GM19463 (cell line): ENCODE measurements at regions not wholly inside any gene's neighbourhood (a gene's known extent, or its start where the extent isn't known, plus 50 kb on each side); places are given as distances from the start of the nearest gene placed in this dataset.

Source experiments
- ATAC-seq: cut with Tn5 transposase; IDR thresholded peaks from one replicate; pipeline ENCODE4 v1.9.1; 2021; ENCODE audit warnings: mild to moderate bottlenecking, moderate library complexity; ENCODE audit not compliant: unreplicated experiment

DNA sequence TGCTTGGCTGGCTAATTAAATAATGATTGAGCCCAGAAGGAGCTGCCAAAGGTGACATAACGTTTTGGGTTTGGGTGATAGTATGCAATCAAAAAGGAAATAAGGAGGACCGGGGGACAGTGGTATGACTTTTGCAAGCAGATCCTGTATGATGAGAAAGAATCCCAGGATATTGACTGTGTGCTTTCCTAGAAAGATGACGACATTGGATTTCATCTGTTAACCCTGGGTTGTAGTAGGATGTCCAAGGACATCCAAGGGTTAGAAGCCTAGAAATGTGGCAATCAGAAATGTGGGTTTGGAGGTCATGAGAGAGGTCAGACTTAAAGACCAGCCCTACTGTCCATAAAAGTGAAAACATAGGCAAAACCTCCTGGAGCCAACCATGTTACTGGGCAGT lies 50.3 kb upstream of the HMHB1 start:
- no peak for ATAC-seq

DNA sequence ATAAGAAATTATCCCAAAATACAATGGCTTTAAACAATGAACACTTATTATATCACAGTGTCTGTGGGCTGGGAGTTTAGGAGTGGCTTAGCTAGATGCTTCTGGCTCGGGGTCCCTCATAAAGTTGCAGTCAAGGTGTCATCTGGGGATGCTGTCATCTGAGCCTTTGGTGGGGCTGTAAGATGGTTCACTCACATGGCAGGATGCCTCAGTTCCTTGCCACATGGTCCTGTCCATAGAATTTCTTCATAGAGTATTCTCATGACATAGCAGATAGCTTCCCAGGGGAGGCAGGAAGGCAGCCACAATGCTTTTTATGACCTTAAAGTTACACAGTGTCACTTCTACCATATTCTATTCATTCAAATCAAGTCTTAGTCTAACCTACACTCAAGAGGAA lies 51.2 kb upstream of the HMHB1 start:
- no peak for ATAC-seq

DNA sequence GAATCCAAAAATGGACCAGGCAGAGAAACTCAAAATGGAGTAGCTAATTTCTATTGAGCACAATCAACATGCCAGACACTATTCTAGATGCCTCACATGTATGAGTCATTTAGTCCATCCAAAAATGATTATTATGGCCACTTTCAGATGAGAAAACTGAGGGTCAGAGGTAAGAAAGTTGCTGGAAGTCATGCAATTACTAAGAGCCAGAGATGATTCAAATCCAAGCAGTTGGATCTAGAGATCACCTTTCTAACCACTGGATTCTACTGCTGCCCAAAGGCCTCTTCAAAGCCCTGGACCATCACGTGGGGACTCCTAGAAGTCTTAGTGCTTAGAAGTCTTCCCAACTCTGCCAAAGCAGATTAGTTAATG lies 51.8 kb upstream of the HMHB1 start:
- peak; percentile 52 for ATAC-seq

DNA sequence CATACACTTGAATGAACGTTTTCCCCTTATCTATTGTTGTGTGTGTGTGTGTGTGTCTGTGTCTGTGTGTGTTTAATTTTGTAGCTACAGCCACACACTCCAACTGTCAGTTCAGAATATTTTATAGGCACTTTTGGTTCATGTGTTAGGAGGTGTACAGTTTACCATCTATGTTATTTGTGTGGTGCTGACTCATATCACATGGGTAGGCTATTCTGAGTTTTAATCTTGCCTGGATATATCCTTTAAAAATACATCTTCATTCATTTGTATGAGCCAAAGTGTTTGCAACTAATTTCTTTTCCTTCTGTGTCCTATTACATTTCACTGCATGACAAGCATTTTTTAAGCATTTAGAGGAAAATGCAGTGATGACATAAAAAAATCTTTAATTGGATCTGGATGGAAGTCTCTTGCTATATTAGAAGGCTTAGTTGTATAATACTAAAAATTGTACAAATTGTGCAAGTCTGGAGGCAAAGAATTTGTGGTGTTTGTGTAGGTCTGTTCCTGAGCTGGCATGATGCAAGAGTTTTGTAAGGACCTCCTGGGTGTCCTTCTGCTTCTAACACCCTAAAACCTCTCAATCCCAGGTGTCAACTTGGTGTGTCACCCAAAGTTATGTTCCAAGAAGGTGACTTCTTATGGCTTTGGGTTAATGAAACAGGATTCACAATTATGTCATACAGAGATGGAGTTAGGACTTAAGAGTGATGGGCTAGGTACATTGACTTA lies 52.4 kb upstream of the HMHB1 start:
- ATAC-seq, result peak; percentile 9

DNA sequence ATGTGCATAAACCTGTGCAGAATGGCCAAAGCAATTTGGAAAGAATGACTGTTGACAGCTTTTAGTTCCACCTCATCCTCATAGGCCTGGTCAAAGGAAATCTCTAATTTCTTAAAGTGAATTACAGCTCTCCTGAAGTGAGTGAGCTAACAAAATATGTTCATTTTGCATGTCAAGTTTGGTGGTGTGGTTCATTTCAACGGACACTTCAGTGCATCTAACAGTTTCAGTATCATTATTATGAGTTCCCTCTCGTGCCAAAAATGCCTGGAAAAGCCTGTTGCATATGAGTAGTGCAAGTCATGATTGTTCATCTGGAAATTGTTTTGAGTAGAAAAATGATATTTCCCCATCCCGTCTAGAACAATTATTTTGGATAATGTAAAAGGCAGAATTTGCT lies 53.2 kb upstream of the HMHB1 start:
- peak; percentile 66 for ATAC-seq

DNA sequence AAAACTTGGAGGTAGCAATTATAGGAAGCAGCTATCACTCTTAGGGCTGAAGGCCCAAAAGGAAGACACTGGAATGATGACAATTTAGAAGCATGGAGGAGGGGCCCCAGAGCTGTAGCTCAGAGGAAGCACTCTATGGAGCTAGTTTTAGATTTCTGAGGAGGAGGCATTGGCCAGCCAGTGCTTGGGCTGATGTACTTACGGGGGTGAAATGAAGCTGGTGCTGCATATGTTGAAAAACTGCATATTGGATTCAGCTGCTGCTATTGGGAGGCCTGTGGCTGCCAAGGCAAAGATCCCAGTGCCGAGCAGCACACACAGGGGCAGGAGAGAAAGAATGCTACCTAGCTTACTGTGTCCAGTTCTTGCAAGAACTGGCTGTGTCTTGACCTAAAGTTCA lies 53.9 kb upstream of the HMHB1 start:
- ATAC-seq, result no peak

DNA sequence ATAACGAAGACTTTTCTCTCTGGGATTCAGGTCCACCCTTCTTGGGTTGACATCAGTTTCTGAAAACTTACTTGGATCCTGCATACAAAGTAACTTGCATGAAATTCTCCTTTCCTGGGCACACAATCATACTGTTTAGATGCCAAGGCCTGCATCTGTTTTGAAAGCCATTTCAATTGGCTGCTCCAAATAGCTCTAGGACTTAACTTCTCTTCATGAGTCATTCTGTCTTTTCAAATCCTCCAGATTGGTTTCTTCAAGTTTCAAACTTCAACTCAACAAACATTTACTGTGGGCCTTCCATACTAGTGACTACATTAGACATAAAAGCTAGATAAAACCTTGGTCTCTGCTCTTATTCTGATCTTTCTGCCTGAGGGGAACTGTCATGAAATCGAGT lies 54.8 kb upstream of the HMHB1 start:
- ATAC-seq, result no peak

DNA sequence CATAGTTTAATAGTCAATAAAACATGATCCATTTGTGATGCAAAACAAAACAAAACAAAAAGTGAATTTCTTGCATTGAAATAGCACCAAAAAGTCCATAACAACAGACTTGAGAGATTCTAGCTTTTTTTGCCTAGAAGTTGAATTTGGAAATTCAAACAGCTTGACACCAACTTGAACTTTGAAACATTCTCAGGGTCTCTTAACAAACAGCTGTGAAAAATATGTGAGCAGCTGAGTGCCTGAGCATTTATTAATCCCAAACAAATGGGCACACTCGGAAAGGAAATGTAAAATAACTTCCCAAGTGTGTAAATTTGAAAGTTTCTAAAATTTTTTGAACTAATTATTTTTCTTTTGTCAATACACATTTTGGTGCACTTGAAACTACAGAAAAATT lies 56.0 kb upstream of the HMHB1 start:
- ATAC-seq, result no peak

DNA sequence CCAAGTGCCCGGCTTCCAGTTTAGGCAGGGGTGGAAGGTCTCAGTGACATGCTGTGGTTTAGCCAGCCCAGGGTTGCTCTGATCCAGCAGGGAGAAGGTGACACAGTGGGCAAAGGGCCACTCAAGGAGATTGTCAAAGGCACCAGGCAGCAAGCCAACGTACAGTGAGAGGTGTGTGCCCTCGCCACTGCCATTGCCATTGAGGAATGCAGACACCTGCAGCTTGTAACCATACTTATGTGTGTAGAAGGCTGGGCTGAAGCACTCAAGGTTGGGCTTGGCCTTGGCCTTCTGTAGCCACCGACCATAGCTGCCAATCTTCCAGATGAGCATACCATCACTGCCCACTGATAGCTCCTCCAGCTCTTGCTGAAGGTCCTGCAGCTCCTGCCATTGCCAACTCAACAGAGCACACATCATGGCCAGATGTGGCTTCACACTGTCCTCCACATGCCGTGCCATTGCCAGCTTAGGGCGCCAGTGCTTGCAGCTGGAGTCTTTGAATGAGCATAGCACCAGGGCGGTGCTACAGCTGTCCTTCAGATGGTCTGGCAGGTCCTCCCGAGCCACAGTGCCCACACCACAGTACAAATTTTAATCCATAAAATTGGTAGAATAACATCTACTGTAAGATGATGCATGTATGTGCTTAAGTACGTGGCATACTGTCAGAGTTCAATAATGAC lies 59.7 kb upstream of the HMHB1 start:
- ATAC-seq, result no peak

DNA sequence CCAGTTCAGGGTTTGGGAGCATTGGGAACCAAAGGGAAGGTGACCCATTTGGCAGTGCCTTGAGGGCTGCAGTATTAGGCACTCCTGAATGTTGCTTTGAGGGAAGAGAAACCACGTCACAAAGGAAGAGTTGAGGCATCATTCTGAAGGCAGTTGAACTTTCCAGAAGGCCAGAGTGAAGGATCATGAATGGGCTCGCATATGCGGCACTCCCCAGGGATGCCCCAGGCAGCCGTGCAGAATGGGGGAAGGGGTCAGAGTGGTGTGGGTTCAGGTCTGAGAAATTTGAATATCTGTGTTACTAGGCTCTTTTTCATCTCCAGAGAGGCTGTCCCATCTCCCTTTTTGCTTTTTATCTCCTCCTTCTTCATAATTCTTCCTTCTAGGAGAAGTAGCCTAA lies 60.6 kb upstream of the HMHB1 start:
- no peak for ATAC-seq

DNA sequence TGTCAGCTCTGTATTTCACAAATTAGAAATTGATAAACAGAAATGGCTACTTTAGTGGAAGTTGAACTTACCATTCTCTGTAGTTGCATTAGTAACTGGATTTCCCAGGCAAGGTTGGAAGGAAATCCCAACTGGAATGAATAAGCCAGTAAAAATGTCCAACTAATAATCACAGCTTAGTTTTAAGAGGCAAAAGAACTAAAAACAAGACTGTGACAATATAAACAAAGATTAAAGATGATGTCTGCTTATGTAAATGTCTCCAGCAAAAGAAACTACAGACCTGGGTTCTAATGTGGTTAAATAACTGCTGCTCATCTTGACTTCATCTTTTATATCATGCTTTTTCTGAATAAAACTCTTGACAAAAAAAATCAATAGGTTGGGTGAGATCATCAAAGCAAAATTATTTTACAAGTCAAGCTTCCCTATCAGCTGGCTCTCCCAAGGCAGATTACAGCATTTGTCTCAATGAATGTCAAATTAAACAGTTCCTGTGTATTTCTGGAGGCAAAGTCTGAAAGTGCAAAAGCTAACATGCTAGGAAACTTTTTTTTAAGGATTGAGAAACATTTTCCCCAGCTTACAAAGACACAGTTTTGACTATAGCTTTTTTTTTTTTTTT lies 62.3 kb upstream of the HMHB1 start:
- ATAC-seq, result no peak

DNA sequence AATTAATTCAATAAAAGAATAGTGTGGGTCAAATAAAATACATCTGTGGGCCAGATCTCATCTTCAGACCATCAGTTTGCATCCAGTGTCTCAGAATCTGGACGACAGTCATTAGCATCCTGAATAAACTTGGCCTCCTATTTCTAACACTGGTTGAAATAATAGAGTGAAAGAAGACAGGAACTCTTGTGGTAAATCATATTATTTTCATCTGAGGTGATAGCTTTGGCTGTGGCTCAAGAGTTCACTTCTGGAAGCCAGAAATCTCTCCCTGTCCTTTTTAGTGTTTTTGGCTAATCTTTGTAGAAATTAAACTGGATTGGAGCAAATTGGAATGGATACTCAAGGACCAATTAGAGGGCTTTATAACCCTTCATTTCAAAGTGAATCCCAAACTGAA lies 63.4 kb upstream of the HMHB1 start:
- ATAC-seq, result no peak

DNA sequence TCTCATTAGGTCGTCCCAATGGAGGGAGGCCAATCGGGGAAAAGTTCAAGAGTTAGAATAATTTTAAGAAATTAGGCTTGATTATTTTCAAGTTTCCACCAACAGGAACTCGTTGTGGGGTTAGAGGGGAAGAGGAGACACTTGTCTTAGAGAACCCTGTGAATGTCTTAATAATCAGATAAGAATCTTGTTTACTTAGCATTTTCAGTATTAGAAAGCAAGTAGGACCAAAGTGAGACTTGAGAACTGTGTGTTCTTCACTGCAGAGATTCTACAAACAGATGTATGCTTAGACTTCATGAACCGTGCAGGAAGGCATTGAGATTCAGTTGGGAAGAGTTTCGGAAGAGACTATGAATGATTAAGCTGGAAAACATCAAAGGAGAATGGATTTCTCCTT lies 69.0 kb upstream of the HMHB1 start:
- no peak for ATAC-seq

DNA sequence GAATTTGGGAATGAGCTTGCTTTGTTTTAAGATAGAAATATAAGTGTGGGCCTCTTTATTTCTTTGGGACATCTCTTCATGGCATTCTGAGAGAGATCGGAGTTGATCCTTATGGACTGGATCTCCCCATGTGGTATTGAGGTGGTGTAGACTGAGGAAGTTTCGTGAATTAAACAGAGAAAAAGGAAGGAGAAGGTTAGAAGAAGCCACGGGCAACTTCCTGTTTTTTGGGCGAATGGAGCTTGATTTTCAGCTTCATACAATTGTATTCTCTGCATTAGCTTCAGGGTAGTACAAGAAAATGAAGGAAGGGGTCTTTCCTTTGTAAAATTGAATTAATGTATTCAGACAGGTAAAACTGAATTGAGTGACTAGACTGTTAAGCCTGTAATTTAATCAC lies 70.5 kb upstream of the HMHB1 start:
- ATAC-seq, result no peak

DNA sequence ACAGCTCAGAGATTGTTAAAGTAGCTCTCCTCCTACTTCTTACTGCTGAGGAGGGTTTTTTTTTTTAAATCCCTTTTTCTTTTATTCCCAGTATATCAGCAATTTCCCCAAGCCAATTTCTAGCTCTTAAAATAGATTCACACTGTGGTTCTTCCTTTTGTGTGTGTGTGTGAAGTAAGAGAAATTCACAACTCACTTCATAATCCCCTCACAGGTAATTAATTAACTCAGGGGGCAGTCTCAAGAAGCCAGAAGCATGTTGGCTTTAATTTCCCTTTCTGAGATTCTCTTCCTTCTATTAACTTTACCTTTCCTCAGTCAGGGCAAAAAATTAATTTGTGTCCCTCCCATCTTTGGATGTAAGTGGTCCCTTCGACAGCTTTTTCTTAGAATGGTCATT lies 71.0 kb upstream of the HMHB1 start:
- no peak for ATAC-seq

DNA sequence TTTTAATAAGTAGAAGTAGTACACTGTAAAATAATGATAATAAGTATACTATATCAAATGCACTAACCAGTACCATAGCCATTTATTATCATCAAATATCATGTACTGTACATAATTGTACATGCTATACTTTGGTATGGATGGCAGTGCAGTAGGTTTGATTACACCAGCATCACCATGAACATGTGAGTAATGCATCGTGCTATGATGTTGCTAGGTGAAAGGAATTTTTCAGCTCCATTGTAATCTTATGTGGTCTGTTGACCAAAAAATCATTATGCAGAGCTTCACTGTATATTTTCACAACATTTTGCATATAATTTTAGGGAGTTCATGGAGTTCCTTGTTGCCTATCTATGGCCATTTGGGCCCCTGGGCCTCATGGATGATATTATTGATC lies 72.2 kb upstream of the HMHB1 start:
- ATAC-seq, result no peak

DNA sequence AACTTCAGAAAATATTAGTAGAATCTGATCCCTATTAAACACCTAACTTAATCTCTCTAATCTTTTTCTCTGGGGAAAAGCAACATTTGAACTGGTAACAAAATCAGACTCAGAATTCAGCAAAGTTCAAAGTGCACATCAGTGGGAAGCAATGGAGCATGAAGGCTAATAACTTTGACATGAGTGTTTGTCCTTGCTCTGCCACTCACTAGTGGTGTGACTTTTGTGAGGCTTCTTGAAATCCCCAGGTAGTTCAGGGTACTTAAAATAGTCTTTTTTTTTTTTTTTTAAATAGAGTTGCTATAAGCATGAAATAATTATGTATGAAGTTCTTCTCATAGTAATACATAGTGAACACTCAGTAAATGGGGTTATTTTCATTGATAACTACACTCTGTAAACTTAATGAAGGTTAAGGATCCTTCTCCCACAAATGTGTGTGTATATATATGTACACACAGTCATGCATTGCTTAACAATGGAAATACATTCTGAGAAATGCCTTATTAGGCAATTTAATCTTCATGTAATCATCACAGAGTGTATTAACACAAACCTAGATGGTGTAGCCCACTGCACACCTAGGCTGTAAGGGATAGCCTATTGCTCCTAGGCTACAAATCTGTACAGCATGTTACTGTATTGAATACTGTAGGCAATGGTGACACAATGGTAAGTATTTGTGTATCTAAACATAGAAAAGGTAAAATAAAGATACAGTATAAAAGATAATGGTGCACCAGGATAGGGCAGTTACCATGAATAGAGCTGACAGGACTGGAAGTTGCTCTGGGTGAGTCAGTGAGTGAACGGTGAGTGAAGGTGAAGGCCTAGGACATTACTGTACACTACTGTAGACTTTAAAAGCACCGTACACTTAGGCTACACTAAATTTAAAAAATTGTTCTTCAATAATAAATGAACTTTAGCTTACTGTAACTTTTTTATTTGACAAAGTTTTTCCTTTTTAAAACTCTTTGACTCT lies 73.3 kb upstream of the HMHB1 start:
- ATAC-seq, result peak; percentile 70

DNA sequence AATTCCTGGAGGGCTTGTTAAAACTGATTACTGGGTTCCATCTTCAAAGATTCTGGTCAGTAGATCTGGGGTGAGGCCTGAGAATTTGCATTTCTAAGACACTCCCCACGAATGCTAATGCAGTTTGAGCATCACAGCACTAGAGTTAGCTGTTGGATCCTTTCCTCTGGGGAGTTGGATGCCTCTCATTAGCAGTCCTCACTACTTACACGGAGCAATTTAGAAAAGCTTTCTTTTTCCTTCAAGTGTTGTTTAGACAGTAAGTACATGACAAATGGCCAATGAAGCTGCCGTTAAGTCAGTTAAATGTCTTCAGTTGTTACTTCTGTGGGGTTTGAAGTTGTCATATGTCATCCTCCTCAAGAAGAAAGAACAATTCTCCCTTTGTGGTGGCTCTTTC lies 74.9 kb upstream of the HMHB1 start:
- no peak for ATAC-seq

DNA sequence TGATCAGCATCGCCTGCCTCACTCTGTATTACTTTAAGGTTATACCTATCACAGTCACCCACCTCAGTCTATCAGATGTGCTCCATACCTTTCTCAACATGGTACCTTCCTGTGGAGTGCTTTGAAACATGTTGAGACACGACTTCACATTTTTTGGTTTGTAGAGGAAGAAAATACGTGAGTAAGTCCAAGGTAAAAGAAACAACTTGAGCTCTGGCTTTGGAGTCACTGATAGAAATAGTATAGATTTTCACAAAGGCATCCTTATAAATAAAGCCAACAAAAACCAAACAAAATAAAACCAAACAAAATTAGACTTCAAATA lies 77.5 kb upstream of the HMHB1 start:
- ATAC-seq, result no peak

DNA sequence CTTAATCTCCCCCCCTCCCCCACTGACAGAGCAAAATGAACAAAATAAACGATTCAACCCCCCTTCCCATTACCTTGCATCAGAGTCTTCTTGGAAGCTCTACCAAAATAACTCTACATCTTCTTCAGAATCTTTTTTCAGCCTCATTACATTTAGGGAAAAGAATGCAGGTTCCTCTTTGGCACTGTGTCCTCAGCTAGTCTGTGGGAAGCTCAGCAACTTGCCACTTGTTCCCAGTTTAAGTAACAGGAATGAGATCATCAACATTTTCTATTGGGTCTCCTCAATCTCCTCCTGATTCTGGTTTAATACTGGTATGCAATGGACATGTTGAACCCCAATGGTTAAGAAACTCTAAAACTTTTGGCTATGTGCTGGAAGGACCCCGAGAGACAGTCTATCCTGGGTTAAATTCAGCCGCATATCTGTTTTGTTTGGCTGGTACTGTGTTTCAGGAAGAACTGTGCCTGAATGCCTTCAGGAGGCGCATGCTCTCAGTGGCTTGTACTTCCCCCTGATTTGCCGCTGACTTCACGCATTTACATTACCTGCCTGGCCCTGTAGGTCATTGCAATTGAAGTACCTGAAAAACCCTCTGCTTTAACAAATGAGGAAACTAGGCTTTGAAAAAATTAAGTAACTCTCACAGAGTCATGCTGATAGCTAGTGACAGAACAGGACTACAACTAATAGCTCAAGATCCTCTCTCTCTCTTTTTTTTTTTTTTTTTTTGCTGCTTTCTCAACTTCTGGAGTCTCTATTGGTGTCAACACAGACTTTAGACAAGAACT lies 78.1 kb upstream of the HMHB1 start:
- ATAC-seq, result no peak

DNA sequence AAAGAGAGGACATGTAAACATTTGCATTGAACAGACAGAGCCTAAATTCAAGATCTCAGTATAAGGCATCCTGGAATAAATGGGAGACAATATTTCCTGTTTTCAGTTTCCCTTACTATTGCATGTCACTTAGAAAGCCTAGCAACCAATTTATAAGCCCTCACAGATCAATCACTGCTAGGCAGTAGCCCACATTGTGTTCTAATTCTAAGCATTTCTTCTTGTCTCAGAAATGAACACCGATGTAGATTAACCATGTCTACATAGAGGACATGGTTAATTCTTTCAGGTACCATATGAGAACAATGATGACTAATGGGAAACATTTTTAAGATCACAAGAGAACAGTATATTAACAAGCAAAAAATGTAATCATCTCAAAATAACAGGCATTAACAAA lies 79.6 kb upstream of the HMHB1 start:
- no peak for ATAC-seq
